Urothelium cell line (cell line): ENCODE measurements at regions not wholly inside any gene's neighbourhood (a gene's known extent, or its start where the extent isn't known, plus 50 kb on each side); places are given as distances from the start of the nearest gene placed in this dataset.

ENCODE experiments used
- DNase-seq: peaks from one replicate; pipeline ENCODE4 v3.0.0; 2011; ENCODE audit warnings: low spot score, mixed read lengths
- FAIRE-seq: peaks from 2 replicates; lab custom pipeline; 2011; peaks lifted over from hg19 to GRCh38; lab: Jason Lieb, UNC

DNA sequence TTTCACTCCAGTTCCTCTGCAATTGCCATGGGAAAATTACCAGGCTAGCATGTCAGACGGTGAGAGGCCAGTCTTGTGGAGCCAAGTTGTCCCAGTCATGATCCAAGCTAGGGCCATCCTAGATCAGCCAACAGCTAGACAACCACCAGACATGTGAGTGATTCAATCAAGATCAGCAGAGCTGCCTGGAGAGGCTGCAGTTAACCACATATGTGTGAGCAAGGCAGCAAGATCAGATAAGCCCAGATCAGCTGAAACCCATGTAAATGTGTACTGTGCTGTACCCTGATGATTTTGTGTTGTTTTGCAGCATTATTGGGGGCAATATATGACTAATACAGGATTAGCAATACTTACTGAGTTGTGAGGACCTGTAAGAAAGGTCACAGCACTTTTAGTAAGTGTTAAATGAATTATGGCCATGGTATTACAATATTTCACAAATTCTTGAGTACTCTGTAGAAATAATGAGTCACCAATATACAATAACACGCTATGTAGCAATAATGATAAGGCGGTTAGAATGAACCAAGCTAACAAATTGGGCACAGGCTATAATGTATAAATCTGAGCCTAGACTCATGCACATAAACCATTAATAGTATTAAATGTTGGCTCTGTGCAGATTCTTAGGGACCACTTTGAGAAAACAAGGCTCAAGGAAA is 91.4 kb downstream of the SUDS3 start:
- no peak for FAIRE-seq

DNA sequence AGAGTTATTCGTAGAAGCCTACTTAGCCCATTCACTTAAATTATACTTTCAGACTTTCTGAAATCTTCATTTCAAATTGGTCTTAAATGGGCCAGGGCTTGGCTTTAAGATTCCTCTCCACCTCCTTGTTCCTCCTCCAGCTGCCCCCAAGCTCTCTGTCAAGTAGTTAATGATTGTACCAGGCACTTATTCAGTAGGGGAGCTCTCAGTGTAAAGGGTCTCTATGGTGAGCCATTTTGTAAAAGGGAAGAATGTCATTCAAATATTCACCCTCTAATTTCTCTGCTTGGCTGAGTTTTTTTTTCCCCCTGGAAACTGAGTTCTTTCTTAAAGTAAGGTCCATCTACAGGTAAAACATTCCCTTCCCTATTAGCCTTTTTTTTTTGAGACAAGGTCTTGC is 96.6 kb downstream of the SUDS3 start:
- DNase-seq, result no peak
- no peak for FAIRE-seq

More for the DNA sequence above, 91.4 kb downstream of the SUDS3 start:
- DNase-seq, result no peak

DNA sequence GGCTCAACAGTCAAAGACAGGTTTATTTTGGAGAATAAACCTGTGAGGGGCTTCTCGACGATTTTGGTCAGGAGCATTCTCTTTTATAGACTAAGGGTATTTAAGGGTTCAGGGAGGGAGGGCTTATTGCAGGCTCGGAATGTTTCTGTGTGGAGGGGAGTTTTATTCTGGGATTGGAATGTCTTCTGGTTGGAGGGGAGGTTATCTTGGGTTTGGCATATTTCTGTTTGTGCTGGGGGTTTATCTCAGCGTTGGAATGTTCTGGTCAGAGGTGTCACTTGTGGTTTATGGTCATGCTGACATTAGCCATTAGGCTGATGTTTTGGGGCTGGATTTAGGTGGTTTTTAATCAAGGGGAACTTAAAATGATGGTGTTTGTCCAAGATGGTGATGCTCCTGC is 103.9 kb downstream of the SUDS3 start:
- FAIRE-seq, result no peak
- DNase-seq, result no peak

DNA sequence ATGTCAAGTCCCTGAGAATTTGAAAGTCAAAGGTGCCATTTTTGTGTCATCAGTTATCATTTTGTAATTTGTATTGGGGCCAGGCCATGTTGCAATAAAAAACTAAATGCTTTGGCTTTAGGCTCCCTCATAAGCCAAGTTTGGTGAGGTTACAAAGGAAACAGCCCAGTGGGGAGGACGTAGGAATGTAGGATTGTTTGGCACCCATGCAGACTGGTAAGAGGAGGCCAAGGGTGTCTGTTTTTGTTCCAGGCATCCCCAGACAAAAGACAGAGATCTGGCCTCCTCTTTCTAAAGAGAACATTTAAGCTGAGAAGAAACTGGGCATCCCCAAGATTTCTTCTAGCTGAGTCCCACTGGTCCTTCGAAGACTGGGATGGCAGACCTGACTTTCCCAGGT is 111.7 kb downstream of the SUDS3 start:
- FAIRE-seq (no peak), DNase-seq (no peak)

DNA sequence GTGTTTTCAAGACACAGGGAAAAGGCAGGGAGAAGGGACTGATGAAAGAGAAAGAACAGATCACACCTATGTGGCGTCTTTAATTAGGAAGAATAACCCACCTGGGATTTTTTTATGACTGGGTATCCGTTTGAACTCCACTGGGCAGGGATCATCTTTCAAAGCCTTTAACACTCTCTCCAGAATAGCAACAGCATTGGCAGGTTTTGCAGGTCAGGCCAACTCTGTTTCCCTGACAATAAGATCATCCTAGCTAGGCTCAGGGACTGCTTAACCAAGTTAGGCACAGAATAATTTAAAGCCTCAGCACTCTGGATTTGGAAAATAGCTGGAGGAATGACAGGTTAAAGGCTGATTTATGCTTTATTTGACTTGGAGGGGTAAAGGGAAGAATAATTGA is 117.6 kb downstream of the SUDS3 start:
- FAIRE-seq (no peak), DNase-seq (no peak)

DNA sequence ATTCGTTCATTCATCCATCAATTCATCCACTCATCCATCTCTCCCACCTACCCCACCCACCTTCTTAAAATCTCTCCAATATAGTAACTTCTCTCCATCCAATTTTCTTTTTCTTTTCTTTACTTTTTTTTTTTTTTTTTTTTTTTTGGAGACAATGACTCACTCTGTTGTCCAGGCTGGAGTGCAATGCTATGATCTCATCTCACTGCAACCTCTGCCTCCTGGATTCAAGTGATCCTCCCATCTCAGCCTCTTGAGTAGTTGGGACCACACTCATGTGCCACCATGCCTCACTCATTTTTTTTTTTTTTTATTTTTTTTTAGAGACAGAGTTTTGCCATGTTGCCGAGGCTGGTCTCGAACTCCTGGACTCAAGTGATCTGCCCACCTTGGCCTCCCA is 118.4 kb downstream of the SUDS3 start:
- DNase-seq (no peak), FAIRE-seq (no peak)

DNA sequence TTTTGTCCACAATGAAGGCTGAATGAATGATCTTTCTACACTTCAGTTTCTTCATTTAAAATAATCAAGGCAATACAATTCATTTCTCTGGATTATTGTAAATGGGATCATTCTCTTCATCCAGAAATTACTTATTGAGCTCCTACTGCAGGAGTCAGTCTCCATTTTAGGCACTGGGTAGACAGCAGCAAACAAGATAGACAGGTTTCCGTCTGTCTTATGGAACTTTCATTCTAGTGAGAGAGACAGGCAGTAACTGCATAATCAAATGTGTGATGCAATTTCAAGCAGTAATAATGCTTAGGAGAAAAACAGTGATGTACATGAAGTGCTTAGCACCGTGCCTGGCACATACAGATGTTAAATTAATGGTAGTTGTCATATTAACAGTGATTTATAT is 118.9 kb downstream of the SUDS3 start:
- DNase-seq, result no peak
- no peak for FAIRE-seq

DNA sequence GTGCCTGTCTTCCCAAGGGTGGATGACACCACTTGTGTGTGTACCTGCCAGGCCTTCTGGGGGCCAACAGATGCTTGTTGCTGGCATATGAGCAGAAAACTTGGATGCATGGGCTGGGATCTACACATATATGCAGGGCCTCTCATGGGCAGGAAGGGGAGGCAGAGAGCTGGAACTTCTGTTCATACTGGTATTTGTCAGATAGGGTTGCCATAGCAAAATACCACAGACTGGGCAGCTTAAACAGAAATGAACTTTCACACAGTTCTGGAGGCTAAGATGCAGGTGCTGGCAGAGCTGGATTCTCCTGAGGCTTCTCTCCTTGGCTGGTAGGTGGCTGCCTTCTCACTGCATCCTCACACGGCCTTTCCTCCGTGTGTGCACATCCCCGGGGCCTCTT is 121.8 kb downstream of the SUDS3 start:
- FAIRE-seq, result no peak
- no peak for DNase-seq

DNA sequence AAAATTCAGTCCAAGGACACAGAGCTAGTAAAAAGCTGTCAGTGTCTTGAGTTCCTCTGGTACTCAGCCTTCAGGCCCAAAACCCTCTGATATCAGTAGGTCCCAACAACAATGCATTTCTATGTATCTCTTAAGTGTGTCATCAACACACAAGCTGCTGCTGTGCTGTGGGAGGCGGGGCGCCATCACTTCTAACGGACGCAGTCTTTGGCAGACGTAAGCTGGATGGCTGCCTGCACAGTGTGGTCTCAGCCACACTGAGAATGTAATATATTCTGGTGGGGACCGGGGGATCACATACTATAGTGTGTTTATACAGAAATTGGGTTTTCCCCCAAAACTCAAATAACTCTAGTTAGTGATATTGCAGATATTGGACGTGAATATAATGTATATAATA is 123.9 kb downstream of the SUDS3 start:
- FAIRE-seq (no peak), DNase-seq (no peak)

DNA sequence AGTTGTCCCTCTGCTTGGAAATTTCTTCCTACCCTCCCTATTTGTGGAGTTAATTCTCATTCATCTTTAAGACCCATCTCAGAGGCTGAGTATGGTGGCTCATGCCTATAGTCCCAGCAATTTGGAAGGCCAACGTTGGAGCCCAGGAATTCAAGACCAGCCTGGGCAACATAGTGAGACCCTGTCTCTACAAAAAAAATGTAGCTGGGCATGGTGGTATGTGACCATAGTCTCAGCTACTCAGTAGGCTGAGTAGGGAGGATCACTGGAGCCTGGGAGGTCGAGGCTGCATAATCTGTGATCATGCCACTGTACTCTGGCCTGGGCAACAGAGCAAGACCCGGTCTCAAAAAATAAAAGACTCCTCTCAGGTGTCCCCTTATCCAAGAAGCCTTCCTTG is 125.1 kb downstream of the SUDS3 start:
- DNase-seq, result no peak
- no peak for FAIRE-seq

DNA sequence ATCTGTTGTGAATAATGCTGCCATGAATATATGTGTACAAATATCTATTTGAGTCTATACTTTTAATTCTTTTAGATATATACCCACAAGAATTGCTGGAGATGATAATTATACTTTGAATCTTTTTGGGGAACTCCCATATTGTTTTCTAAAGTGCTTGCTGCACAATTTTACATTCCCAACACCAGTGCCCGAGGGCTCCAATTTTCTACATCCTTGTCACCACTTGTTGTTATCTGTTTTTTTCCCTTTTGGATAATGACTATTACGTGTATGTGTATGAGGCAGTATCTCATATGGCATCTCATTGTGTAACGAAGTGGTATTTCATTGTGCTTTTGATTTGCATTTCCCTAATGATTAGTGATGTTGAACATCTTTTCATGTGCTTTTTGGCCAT is 127.1 kb downstream of the SUDS3 start:
- FAIRE-seq (no peak), DNase-seq (no peak)

DNA sequence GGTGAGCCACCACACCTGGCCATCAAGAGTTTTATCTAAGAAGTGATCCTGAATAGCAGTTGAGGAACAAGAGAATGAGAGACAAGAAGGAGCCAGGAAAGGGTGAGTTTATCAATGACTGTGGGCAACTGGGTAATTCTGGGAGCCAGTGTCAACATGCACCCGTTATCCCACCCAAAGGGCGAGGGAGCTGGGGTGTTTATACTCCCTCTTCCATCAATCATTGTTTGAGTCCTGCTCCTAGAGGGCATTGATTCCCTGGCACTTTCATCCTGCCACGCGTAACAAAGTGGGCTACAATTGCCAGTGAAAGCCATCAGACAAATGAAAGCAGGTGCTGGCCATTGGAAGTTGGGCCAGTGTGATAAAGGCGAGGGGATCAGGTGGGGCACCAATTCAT is 136.3 kb downstream of the SUDS3 start:
- FAIRE-seq, result no peak
- DNase-seq, result no peak

DNA sequence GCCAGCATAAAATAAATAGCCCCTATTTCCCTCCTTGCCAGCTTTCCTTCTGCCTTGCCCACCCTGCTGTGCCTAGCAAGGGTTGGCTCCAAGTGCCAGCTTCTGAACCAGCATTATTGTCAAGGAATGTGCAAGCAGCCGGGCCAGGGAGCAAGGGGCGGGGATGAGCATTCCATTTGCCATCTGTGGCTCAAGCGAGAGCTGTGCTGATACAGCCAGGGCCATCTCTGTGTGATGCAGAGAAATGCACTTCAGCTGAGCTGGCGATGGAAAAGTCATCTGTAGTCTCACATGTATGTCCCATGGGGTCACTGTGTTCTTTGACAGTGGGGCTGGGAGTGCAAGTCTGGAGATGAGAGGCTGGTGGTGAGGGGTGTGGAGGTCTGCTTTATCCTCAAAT is 137.3 kb downstream of the SUDS3 start:
- FAIRE-seq (no peak), DNase-seq (no peak)

DNA sequence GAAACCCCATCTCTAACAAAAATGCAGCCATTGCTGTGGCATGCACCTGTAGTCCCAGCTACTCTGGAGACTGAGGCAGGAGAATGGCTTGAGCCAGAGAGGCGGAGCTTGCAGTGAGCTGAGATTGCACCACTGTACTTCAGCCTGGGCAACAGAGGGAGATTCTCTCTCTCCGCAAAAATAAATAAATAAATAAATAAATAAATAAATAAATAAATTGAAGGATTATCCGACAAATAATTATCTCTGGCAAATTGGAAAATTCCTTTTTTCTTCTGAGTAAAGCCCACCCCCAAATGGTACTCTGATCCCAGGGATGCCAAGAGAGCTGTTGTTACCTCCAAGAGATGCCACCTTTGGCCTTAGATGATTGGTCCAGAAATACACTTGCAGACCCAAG is 137.9 kb downstream of the SUDS3 start:
- DNase-seq (no peak), FAIRE-seq (no peak)

DNA sequence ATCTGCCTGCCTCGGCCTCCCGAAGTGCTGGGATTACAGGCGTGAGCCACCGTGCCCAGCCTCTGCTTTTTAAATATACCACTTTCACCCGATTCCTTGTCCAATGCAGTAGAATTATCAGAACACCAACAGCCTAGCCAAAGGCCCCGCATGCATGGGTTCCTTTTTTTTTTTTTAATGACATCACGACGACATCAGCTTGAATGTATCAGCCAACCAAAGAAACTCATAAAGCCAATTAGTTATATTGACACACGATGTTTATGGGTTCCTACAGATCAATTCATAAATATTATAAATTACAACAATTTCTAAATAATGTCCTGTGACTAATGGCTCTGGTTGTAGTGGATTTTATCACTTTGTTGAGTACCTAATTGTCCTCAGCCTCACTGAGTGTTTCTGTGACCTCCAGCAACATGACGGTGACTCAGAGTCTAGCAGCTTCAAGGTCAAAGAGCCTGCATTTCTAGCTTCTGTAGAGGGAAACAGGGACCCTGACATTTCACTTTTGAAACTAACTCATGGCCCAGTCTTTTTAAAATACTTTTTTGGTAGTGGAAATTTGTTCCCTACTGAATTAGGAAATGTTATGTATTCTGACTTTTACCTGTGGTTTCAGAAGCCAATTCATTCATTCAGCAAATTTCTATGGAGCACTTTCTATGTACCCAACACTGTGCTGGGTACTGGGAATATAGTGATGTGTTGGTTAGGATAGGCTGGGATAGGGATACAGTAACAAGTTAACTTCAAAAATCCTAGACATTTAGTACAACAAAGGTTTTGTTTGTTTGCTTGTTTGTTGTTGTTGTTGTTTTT is 144.1 kb downstream of the SUDS3 start:
- DNase-seq (no peak), FAIRE-seq (no peak)

DNA sequence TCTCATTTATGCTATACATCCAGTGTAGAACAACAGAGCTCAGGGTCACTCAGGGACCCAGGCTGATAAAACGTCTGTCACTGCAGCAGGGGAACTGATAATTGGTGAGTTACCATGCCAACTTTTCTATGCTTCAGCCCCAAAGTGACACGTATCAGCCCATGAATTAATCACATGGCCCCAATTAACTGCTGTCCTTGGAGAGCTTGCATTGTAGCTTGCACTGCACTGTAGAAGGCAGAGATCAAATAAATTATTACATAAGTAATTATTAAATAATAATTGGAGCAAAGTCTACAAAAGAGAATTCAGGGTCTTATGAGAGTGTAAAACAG is 144.6 kb downstream of the SUDS3 start:
- FAIRE-seq, result no peak
- no peak for DNase-seq

DNA sequence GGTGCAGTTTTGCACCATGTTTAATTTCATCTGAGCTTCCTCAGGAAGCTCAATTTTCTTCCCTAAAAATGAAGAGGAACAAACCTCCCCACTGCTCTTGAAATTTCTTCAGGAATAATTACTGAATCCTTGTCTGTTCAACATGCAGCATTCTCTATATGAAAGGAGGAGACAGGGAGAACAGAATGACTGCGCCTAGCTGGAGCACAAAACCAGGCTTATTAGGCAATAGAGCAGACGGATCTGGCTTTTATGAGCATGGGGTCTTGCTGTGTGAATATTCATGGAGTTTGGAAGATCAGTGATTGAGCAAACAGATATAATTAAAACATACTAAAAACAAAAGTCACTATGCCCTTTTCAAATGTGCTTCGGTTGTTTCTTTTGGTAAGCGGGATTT is 148.1 kb downstream of the SUDS3 start:
- FAIRE-seq (no peak), DNase-seq (no peak)

DNA sequence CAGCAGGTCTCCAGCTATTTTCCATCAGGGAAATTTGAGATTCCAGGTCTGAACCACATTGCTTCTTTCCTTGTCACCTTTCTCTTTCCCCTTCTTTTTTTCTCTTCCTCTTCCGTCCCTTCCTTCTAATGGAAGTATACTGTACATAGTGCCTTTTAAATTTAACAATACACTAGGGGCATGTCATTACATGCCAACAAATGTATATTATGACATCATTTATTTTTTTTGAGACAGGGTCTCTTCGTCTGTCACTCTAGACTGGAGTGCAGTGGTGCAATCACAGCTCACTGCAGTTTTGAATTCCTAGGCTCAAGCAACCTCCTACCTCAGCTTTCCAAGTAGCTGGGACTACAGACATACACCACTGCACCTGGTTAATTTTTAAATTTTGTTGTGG is 148.9 kb downstream of the SUDS3 start:
- FAIRE-seq (no peak), DNase-seq (no peak)

DNA sequence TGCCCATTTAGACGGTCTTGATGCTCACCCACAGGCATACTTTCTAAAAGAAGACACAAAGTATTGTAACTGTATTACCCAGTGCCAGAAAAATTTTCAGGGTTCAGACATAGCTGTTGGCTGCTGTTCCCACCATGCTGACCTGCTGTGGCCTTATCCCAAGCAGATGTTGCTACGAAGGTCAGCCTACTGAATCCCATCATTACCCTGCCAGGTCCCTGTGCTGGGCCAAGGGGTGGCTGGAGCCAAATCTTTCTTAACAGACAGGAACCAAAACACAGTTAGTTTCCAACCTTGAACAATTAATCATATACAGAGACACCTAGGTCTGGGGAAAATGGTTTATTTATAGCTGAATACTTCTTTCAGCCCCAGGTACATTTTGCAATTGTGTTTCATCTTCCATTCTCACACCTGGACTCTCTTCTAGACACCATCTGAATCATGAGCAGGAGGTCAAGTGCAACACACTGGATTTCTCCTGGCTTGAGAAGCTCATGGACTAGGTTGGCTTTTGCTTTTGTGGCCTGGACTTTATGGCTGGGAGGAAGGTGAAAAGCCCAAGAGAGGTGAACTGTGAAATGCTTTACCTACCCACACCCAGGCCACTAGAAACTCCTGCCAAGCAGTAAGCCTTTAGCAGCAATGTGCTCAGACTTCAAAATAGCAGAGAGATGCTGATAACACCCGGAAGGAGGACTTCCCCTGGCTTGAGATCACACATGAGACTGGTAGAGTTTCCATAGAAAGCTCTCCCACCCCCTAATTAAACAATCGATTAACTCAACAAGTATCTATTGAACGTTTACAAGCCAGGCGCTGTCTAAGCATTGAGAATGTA is 150.1 kb downstream of the SUDS3 start:
- FAIRE-seq, result no peak
- DNase-seq, result no peak

DNA sequence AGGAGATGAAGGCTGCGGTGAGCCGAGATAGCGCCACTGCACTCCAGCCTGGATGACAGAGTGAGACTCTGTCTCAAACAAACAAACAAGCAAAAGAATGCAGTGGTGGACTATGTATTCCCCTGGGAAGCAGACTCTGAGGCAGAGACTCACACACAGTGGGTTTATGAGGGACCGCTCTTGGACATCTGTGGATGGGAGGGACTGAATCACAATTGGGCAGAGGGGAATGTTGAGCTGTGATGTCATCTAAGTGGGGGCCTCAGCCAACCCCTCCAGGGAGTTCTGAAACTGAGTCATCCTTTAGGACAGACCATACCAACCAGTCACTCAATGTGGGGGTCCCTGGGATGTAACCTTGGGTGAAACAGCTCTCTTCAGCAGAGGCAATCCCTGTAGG is 151.0 kb downstream of the SUDS3 start:
- DNase-seq, result no peak
- FAIRE-seq, result no peak

DNA sequence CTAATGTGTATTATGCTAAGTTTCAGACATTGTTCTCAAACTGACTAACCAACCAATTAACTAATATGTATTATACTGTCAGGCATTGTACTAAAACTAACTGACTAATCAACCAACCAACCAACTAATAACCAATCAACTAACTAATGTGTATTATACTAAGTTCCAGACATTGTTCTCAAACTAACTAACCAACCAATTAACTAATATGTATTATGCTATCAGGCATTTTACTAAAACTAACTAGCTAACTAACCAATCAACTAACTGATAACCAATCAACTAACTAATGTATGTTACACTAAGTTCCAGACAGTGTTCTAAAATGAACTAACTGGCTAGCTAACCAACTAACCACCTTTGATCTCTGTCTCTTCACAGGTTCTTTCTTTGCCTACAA is 152.3 kb downstream of the SUDS3 start:
- FAIRE-seq, result no peak

DNA sequence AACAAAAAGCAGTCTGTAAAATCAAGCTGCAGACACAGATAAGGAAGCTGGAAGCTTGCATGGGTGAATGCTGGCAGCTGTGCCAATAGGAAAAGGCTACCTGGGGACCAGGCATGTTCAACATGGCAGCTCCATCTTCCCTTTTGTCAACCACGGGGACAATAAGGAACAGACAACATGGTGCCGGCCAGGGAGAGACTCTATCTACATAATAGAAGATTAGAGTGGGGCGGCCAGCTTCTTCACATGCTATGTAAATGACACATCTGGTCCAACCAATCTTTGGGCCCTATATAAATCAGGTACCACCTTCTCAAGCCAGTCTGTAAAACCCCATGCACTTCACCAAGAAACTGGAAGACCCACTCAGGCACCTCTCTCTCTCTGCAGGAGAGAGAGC is 157.6 kb downstream of the SUDS3 start:
- DNase-seq (no peak), FAIRE-seq (no peak)

More for the DNA sequence above, 152.3 kb downstream of the SUDS3 start:
- no peak for DNase-seq
